T-helper 17 cell (primary cell): ENCODE measurements at regions not wholly inside any gene's neighbourhood (a gene's known extent, or its start where the extent isn't known, plus 50 kb on each side); places are given as distances from the start of the nearest gene placed in this dataset.

Experiments
- ATAC-seq: fragments of 150-1000 bp; cut with Tn5 transposase; 2 replicates; pipeline ENCODE4 v1.10.0; 2021; ENCODE audit warnings: mild to moderate bottlenecking, moderate library complexity
- DNase-seq, 3 donors: peaks; one replicate each; pipeline versions ENCODE4 v3.0.0 to v3.0.0-alpha.2; 2020 to 2021
- H3K9me3 ChIP-seq: one replicate; pipeline ENCODE4 v1.7.0; 2013; ENCODE audit warnings: low read length, mild to moderate bottlenecking; ENCODE audit not compliant: control insufficient read depth, poor library complexity, severe bottlenecking
- H3K27ac Mint-ChIP-seq: one replicate; pipeline ENCODE4 v1.8.0; 2022; ENCODE audit warnings: mild to moderate bottlenecking, moderate library complexity, mixed read lengths
- H3K27me3 Mint-ChIP-seq: one replicate; pipeline ENCODE4 v1.8.0; 2022; ENCODE audit warnings: mixed read lengths
- H3K36me3 Mint-ChIP-seq: one replicate; pipeline ENCODE4 v1.8.0; 2022; ENCODE audit warnings: low read depth, mixed read lengths
- H3K4me1 Mint-ChIP-seq: one replicate; pipeline ENCODE4 v1.8.0; 2022; ENCODE audit warnings: mild to moderate bottlenecking, mixed read lengths
- H3K4me3 Mint-ChIP-seq: one replicate; pipeline ENCODE4 v1.8.0; 2022; ENCODE audit warnings: mild to moderate bottlenecking, moderate library complexity, mixed read lengths

GRCh38 chr20:40160097-40160550, 528.9 kb downstream of the MAFB start:
- ATAC-seq (no peak), DNase-seq (no peak)
- Mint-ChIP-seq H3K4me1 (no peaks in the 10 kb centered on the region), H3K27ac (no peak overlapping the region), H3K36me3 (no peaks in the 10 kb centered on the region), H3K4me3 (no peak overlapping the region), H3K27me3 (no peaks in the 10 kb centered on the region)
- H3K9me3 ChIP-seq = no peaks in the 10 kb centered on the region

DNA sequence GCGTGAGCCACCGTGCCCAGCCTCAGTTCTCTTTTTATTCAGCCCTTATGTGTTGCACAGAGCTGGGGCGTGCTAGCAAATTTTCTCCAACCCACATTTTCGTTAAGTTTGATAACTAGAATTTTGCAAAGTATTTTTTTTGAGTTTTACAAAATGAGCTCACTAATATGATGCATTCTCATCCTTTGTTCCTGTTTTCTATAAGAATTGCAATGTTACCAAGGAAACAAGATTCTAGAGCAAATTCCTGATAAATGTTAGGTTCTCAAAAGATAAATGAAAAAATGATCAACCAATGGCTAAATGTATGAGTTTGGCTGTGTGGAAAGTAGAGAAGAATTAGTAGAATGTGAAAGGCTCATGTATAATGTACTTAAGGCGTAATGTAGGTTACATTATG, 529.8 kb downstream of the MAFB start:
- no peak for ATAC-seq
- Mint-ChIP-seq H3K27me3 (no peaks in the 10 kb centered on the region), H3K4me1 (no peaks in the 10 kb centered on the region), H3K27ac (no peak overlapping the region), H3K4me3 (no peak overlapping the region), H3K36me3 (no peaks in the 10 kb centered on the region)
- H3K9me3 ChIP-seq = no peaks in the 10 kb centered on the region
- DNase-seq = no peak

- ATAC-seq (no peak), DNase-seq (no peak)
- H3K4me1 Mint-ChIP-seq = no peaks in the 10 kb centered on the region
- H3K36me3 Mint-ChIP-seq = no peaks in the 10 kb centered on the region
- H3K4me3 Mint-ChIP-seq = no peak overlapping the region
- no peak overlapping the region for H3K27ac Mint-ChIP-seq
- no peaks in the 10 kb centered on the region for H3K9me3 ChIP-seq
- no peaks in the 10 kb centered on the region for H3K27me3 Mint-ChIP-seq
Measured at GRCh38 chr20:40156600-40157317, 532.3 kb downstream of the MAFB start.

- no peak for ATAC-seq
Measured at GRCh38 chr20:40154514-40154913, 534.5 kb downstream of the MAFB start.

GRCh38 chr20:40148886-40149285, 540.1 kb downstream of the MAFB start:
- Mint-ChIP-seq H3K27me3 (peaks cover 8% of the 10 kb centered on the region), H3K4me1 (no peaks in the 10 kb centered on the region)
- no peak for ATAC-seq

More at GRCh38 chr20:40154514-40154913, 534.5 kb downstream of the MAFB start:
- Mint-ChIP-seq H3K4me3 (no peak overlapping the region), H3K4me1 (no peaks in the 10 kb centered on the region), H3K36me3 (no peaks in the 10 kb centered on the region), H3K27ac (no peak overlapping the region), H3K27me3 (peaks cover 7% of the 10 kb centered on the region)
- H3K9me3 ChIP-seq = no peaks in the 10 kb centered on the region
- DNase-seq = no peak

GRCh38 chr20:40146071-40146470, 543.0 kb downstream of the MAFB start:
- Mint-ChIP-seq H3K27me3 (peaks cover 8% of the 10 kb centered on the region), H3K4me3 (no peak overlapping the region), H3K4me1 (no peaks in the 10 kb centered on the region), H3K36me3 (no peaks in the 10 kb centered on the region), H3K27ac (no peak overlapping the region)
- DNase-seq (no peak), ATAC-seq (no peak)
- no peaks in the 10 kb centered on the region for H3K9me3 ChIP-seq

More at GRCh38 chr20:40148886-40149285, 540.1 kb downstream of the MAFB start:
- H3K4me3 Mint-ChIP-seq = no peak overlapping the region
- H3K9me3 ChIP-seq = no peaks in the 10 kb centered on the region
- no peaks in the 10 kb centered on the region for H3K36me3 Mint-ChIP-seq
- H3K27ac Mint-ChIP-seq = no peak overlapping the region
- DNase-seq = no peak

GRCh38 chr20:40144581-40144980, 544.5 kb downstream of the MAFB start:
- Mint-ChIP-seq H3K27me3 (peaks cover 2% of the 10 kb centered on the region), H3K27ac (no peak overlapping the region), H3K4me3 (no peak overlapping the region), H3K4me1 (no peaks in the 10 kb centered on the region), H3K36me3 (no peaks in the 10 kb centered on the region)
- DNase-seq = no peak
- ATAC-seq = no peak
- H3K9me3 ChIP-seq = no peaks in the 10 kb centered on the region

DNA sequence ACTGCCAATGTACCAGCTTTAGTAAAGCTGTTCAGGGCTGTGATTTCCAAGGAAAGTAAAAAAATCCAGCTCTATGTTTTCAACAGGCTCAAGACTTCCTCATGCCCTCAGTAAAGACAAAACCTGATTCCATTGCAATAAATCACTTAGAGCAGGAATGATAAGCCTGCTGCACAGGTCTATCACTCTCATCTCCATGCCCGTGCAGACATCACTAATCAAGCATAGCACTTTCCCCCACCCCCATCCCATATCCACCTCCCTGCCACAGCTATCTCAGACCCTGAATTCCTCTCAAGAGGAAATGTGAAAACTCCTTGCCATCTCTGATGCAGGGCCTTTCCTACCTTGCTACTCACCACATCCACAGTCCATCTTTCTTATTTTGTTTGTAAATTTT, 554.9 kb downstream of the MAFB start:
- Mint-ChIP-seq H3K36me3 (no peaks in the 10 kb centered on the region), H3K27ac (no peak overlapping the region), H3K27me3 (no peaks in the 10 kb centered on the region), H3K4me3 (no peak overlapping the region), H3K4me1 (no peaks in the 10 kb centered on the region)
- H3K9me3 ChIP-seq = no peaks in the 10 kb centered on the region
- ATAC-seq (no peak), DNase-seq (no peak)

DNA sequence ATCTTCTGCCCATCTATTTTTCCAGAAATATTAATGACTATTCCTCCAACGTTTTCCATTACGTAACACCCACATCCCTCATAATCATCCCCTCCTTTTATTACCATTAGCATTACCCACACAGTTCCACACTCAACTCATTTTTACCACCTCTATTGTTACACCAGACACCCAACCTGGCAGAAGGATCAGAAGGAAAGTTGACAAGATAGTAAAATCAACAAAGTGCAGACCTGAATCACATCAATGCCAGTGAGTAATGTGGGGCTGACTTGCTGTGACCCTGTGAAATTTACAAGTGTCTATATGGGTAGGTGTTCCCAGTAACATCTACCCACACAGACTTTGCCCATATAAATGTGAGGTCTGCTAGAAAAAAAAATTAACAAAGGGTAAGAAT, 568.2 kb downstream of the MAFB start:
- ATAC-seq (no peak), DNase-seq (no peak)
- H3K27me3 Mint-ChIP-seq = peaks cover 6% of the 10 kb centered on the region
- no peak overlapping the region for H3K4me3 Mint-ChIP-seq
- no peak overlapping the region for H3K27ac Mint-ChIP-seq
- H3K4me1 Mint-ChIP-seq = no peaks in the 10 kb centered on the region
- no peaks in the 10 kb centered on the region for H3K9me3 ChIP-seq
- no peaks in the 10 kb centered on the region for H3K36me3 Mint-ChIP-seq

- no peaks in the 10 kb centered on the region for H3K27me3 Mint-ChIP-seq
- no peaks in the 10 kb centered on the region for H3K4me1 Mint-ChIP-seq
- no peak overlapping the region for H3K27ac Mint-ChIP-seq
- ATAC-seq (no peak), DNase-seq (no peak)
- H3K4me3 Mint-ChIP-seq = no peak overlapping the region
- no peaks in the 10 kb centered on the region for H3K9me3 ChIP-seq
- no peaks in the 10 kb centered on the region for H3K36me3 Mint-ChIP-seq
Measured at GRCh38 chr20:40111282-40111681, 577.8 kb downstream of the MAFB start.

DNA sequence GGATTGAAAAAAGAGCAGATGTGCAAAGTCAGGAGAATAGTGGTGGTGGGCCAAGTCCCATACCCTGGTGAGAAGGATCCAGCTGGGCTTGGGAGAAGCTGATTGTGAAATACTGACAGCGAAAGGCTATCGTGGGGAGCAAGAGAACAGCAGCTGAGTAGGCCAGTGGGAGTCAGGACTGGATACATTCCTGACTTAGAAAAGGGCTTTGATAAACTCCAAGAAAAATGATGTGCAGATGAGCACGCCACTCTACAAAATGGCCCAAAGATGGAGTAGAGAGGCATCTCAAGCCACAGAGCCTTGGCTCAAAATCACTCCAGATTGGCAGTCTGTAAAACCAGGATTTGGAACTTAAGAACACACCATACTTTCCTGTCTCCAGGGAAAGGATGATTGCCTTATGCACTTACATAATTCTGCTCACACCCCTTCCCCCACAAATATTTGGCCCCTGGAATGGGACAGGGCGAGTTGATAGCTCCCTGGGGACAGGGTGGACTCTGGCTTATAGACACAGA, 578.7 kb downstream of the MAFB start:
- no peak overlapping the region for H3K27ac Mint-ChIP-seq
- H3K4me3 Mint-ChIP-seq = no peak overlapping the region
- no peaks in the 10 kb centered on the region for H3K36me3 Mint-ChIP-seq
- ATAC-seq (no peak), DNase-seq (no peak)
- H3K27me3 Mint-ChIP-seq = no peaks in the 10 kb centered on the region
- no peaks in the 10 kb centered on the region for H3K4me1 Mint-ChIP-seq
- H3K9me3 ChIP-seq = no peaks in the 10 kb centered on the region

DNA sequence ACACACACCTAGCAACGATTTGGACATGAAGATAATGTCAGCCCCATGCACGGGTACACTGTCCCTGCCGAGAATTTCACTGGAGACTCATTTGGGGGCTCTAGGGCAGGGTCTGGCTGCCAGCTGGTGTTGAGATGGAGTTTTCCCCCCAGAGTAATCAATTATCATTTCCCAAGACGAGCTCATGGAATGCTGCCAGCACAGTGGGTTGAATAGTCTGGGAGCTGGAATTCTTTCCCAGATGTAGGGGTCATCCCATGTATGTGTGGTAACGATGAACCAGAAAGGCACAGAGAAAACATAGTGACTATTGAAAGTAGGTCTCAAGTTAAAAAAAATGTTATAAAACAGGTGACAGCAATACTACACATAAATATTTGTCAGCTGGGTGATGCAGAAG, 579.9 kb downstream of the MAFB start:
- no peaks in the 10 kb centered on the region for H3K27me3 Mint-ChIP-seq
- no peak overlapping the region for H3K4me3 Mint-ChIP-seq
- no peaks in the 10 kb centered on the region for H3K4me1 Mint-ChIP-seq
- no peaks in the 10 kb centered on the region for H3K9me3 ChIP-seq
- H3K36me3 Mint-ChIP-seq = no peaks in the 10 kb centered on the region
- ATAC-seq = no peak
- DNase-seq = no peak
- H3K27ac Mint-ChIP-seq = no peak overlapping the region

DNA sequence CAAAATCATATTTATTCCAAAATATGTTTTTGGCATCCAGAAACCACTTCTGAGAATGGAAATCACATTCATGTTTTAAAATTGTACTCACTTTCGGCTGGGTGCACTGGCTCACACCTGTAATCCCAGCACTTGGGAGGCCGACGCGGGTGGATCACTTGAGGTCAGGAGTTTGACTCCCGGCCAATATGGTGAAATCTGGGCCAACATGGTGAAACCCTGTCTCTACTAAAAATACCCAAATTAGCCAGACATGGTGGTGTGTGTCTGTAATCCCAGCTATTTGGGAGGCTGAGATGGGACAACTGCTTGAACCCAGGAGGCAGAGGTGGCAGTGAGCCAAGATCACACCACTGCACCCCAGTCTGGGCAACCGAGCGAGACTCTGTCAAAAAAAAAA, 580.7 kb downstream of the MAFB start:
- no peak overlapping the region for H3K27ac Mint-ChIP-seq
- no peaks in the 10 kb centered on the region for H3K9me3 ChIP-seq
- DNase-seq (no peak), ATAC-seq (no peak)
- H3K36me3 Mint-ChIP-seq = no peaks in the 10 kb centered on the region
- no peaks in the 10 kb centered on the region for H3K27me3 Mint-ChIP-seq
- H3K4me3 Mint-ChIP-seq = no peak overlapping the region
- H3K4me1 Mint-ChIP-seq = no peaks in the 10 kb centered on the region

- H3K4me1 Mint-ChIP-seq = no peaks in the 10 kb centered on the region
- no peaks in the 10 kb centered on the region for H3K27me3 Mint-ChIP-seq
- DNase-seq (no peak), ATAC-seq (no peak)
- H3K9me3 ChIP-seq = no peaks in the 10 kb centered on the region
- H3K4me3 Mint-ChIP-seq = no peak overlapping the region
- no peaks in the 10 kb centered on the region for H3K36me3 Mint-ChIP-seq
- no peak overlapping the region for H3K27ac Mint-ChIP-seq
Measured at GRCh38 chr20:40104959-40105358, 584.1 kb downstream of the MAFB start.
